GM18951 (cell line): ENCODE measurements at regions not wholly inside any gene's neighbourhood (a gene's known extent, or its start where the extent isn't known, plus 50 kb on each side); places are given as distances from the start of the nearest gene placed in this dataset.
"Not testable (repeated sequence)": the region's sequence is repeated elsewhere in the genome, so short reads cannot be mapped to it uniquely, and the experiment has no call there.

Source experiments
- POLR2A ChIP-seq: IDR thresholded peaks from 4 replicates; pipeline ENCODE4 v1.6.1; 2011; ENCODE audit warnings: mild to moderate bottlenecking; ENCODE audit not compliant: insufficient read length, insufficient read depth; ENCODE audit errors: extremely low read depth
- in situ Hi-C: fragments of 300-500 bp; cut with MboI; formaldehyde crosslinking; loops from one replicate; pipeline ENCODE4 v1.12.0; 2022; ENCODE audit warnings: low sequenced_read_pairs, mixed read lengths, inconsistent platforms; ENCODE audit not compliant: unreplicated experiment

DNA sequence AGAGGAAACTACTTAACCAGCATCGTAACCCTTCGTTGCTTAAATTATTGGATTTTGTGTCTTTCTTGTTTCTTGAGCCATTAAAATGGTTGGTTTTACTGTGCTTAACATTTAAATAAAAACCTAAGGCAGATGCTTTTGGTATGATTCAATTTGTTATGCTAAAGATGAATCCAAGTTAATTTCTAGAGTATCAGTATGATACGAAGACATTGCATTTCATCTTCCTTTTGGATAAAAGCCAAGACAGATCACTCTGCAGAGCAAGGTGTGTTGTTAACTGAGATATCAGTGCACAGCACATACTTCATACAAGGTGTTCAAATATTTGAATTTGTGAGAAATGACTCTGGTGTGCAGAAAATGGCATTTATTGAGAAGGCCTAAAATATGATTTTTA is 480.5 kb downstream of the PCNX1 start:
- TF ChIP-seq POLR2A, result no peak
- in situ Hi-C loops, result no loop called here

DNA sequence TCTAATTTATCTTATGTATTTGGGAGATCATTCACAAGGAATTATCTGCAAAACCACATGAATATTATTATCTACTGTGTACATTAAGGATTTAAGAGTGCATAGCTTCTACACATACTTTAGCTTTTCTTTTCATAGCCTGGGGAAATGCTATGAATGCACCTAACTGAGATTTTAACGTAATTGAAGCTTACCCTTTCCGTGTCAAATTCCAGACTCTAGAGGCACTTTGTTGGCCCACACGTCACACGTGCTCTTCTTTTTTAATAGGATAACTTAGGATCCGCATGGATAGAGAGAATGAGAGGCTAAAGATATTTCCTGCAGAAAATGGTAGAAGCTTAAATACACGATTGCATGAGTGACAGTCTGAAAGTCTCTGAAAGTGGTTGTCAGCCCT is 481.1 kb downstream of the PCNX1 start:
- in situ Hi-C loops, result no loop called here
- no peak for TF ChIP-seq POLR2A

DNA sequence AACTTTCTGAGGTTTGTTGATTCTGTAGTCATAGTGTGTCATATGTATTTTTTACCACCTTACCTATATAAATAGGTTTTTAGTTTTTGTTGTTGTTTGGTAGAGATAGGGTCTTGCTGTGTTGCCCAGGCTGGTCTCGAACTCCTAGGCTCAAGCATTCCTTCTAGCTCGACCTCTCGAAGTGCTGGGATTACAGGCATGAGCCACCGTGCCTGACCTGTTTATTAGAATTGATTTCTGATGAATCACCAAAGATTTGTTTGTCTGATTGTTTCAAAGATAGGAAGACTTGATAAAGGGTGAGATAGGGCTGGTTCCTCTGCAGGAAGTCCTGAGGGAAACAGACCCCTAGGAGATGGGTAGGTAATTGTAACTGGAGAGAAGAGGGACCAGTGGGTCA is 481.6 kb downstream of the PCNX1 start:
- TF ChIP-seq POLR2A, result no peak
- in situ Hi-C loops, result no loop called here

DNA sequence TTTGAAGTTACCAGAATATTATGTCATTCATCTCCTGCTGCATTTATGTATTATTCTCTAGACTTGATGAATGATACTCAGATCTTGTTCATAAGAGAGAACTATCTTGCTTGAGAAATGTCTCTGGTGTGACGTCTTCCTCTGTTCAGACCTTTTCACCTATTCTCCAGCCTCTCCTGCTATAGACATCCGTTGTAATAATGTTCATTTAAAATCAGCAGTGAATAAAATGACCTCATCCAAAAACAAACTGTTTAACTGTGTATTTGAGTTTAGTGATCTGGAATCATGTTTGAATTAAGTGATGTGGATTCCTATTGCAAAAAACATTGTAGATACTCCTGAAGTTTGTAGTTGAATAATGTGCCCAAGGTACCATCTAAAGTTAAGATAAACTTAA is 487.1 kb downstream of the PCNX1 start:
- in situ Hi-C loops, result loop anchor here (10.0 kb wide), 1 partner anchor 70 kb away; the partner anchor contains the start of gene SIPA1L1
- TF ChIP-seq POLR2A, result no peak

DNA sequence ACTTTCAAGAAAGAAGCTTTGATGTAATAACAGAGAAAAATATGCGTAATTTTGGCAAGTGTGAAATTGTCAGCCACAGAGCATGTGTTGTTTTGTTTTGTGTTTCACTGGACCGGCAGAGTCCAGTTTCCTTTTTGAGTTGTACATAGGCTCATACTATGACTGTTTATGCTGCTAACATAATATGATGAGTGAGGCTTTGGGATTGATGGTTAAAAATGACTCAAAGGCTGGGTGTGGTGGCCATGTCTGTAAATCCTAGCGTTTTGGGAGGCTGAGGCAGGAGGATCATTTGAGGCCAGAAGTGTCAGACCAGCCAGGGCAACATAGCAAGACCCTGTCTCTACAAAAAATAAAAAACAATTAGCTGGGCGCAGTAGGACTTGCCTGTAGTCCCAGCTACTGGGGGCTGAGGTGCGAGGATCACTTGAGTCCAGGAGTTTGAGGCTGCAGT is 487.9 kb downstream of the PCNX1 start:
- TF ChIP-seq POLR2A, result no peak
- in situ Hi-C loops, result loop anchor here (10.0 kb wide), 1 partner anchor 70 kb away; the partner anchor contains the start of gene SIPA1L1

DNA sequence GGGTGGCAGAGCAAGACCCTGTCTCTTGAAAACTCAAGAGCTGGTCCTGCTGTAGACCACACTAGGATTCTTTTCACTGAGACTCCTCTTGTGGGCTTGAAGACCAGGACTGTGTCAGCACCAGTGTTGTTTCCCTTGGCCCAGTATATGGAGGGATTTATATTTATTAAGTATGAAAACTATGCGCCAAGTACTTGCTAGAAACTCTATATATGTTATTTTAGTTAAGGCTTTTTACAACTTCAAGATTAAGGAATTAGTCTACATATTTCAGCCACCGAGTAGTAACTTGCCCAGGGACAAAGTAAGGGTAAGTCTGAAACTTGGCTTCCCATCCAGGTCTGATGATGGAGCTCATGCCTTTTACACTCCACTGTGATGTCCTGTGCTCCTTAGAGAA is 488.4 kb downstream of the PCNX1 start:
- in situ Hi-C loops, result loop anchor here (10.0 kb wide), 1 partner anchor 71 kb away; the partner anchor contains the start of gene SIPA1L1
- no peak for TF ChIP-seq POLR2A

DNA sequence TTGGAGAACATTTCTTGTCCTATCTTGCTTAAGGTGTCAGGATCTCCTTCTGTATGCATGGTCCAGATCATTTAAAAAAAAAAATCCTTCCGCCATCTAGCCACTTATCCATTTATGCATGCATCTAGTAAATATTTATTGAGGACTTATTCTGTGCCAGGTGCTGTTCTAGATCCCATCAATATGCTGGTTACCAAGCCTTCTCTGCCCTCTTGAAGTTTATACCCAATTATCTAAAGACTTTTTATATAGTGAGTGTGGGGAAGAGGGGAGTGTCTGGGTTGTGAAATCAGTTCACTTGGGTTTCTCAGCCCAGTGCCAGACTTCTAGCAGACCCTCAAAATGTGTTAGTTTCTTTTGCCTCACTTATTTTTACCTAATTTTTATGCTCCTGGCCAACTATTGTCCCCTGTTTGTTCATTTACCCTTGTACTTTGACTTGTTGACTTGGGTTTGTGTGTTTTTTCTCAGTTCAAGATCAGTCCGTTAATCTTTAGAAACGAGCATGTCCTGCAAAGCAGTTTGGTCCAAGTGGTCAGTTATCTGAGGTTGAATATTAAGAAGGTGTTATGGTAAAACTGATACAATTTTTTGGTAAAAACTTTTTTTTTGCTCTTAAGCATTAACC is 488.9 kb downstream of the PCNX1 start:
- TF ChIP-seq POLR2A, result no peak
- in situ Hi-C loops, result loop anchor here (10.0 kb wide), 1 partner anchor 71 kb away; the partner anchor contains the start of gene SIPA1L1

DNA sequence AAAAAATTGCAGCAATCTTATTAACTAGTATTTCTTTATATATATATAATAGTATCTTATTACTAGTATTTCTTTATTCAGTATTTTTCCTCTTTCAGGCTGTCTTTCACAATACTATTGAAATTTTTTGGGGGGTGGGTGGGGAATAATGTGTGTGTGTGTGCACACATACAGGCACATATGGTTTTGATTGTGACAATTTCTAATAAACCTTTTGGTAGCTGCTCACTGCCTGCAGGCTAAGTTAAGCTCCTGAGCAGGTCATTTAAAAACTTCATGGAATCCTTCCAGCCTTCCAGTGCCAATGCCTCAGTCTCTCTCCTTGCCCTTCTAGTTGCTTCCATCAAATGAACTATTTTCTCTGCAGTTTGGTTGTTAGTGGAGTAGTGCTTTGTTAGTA is 490.1 kb downstream of the PCNX1 start:
- TF ChIP-seq POLR2A, result no peak
- in situ Hi-C loops, result loop anchor here (10.0 kb wide), 1 partner anchor 73 kb away; the partner anchor contains the start of gene SIPA1L1

DNA sequence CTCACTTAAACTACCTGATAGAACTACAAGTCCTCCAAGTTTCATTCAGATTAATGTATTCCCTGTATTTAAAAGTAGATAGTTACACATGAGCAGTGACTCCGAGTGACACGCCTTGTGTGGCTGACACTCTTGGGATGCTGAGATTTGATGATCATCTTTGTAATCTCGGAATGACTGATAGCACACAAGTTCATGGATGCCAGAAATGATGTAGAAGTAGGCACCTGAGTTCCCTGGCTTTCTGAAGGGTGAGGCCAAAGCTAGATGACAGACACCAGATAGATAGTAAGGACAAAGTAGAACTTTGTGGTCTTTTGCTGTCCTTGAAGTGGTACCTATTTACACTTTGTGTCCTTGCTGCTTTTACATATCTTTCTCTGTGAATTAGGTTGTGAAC is 491.2 kb downstream of the PCNX1 start:
- TF ChIP-seq POLR2A, result no peak
- in situ Hi-C loops, result loop anchor here (10.0 kb wide), 1 partner anchor 74 kb away; the partner anchor contains the start of gene SIPA1L1

DNA sequence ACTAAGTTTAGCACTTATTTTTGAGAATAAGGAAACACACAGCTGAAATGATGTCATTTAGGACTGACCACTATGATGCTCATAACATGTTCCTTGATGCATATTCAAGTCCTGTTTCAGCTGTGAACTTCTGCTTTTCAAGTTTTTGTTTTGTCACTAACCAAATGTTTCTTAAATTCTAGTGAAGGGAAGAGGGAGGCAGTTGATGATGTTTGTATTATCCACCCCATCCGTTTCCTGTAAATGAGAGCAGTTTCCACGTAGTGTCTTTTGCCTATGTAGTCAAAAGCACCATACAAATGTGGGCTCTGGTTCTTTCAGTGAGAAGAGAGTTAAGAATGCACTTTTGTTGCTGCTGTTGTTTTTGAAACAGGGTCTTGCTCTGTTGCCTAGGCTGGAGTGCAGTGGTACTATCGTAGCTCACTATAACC is 491.8 kb downstream of the PCNX1 start:
- TF ChIP-seq POLR2A, result no peak
- in situ Hi-C loops, result loop anchor here (10.0 kb wide), 1 partner anchor 74 kb away; the partner anchor contains the start of gene SIPA1L1

DNA sequence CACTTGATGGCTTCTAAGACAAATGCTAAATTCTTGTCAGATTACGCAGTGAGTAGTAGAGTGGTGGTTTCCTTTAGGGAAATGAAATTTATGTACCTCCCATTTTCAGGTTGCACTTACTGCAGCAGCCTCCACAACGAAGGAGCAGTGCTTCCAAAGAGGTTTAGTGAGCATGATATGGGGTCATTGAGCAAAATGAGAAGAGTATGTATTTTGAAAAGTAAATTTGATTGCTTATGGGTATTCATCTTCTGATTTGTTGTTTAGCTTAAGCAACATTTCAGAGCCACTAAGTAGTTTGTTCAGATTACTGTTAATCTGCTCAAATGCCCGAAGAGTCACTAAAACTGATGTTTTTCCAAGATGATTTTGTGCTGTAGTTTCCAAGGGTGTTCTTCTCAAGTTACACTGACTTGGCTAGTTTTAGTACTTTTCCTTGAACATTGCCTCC is 493.6 kb downstream of the PCNX1 start:
- TF ChIP-seq POLR2A, result no peak
- in situ Hi-C loops, result no loop called here

DNA sequence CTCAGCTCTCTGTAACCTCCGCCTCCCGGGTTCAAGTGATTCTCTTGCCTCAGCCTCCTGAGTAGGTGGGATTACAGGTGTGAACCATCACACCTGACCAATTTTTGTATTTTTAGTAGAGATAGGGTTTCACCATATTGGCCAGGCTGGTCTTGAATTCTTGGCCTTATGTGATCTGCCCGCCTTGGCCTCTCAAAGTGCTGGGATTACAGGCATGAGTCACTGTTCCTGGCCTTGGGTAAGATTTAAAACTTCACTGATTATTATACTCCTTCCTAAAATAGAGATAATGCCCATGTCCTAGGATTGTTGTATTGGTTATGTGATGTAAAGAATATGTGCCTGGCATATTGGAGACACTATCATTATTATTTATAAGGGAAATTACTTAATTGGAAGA is 495.2 kb downstream of the PCNX1 start:
- in situ Hi-C loops, result not testable (repeated sequence)

DNA sequence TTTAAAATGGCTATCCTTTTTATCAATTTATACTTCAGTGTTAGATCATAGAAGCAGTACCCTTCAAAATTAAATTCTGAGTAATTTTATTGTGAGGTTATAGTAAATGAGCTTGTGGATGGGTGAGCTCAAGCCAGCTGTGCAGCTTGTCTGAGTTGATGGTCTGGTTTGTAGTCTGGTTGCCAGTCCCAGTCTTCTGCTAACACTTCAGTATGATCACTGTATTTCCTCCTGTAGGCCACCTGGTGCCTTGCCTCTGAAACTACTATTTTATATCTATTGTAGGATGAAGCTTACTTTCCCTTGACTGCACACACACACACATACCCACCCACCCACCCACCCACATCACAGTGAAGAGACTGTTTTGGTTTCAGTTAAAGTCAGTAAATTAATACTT is 496.4 kb downstream of the PCNX1 start:
- in situ Hi-C loops, result no loop called here
- no peak for TF ChIP-seq POLR2A

DNA sequence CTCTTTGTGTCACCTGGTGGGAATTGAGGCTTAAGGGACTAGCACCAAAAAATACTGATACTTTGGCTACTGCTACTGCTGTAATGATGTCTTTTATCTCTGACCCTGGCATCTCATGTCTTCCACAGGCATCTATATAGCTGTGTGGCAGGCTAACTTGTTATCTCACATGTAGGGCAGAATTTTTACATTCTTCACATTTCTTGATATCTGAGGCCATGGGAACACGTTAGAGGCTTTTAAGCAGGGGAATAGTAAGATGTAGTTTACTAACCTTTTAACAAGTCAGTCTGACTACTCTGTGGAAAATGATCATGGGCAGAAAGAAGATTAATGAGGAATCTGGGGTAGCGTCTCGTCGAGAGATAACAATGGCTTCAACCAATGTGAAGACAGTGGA is 498.4 kb downstream of the PCNX1 start:
- no peak for TF ChIP-seq POLR2A
- in situ Hi-C loops, result no loop called here
